Ishikawa (cell line): ENCODE measurements at regions not wholly inside any gene's neighbourhood (a gene's known extent, or its start where the extent isn't known, plus 50 kb on each side); places are given as distances from the start of the nearest gene placed in this dataset.

Experiments used
- CEBPB ChIP-seq: IDR thresholded peaks from 2 replicates; pipeline ENCODE4 v1.6.1; 2012
- CREB1 ChIP-seq: IDR thresholded peaks from 2 replicates; pipeline ENCODE4 v1.6.1; 2012; ENCODE audit warnings: low read depth
- EGR1 ChIP-seq: IDR thresholded peaks from 2 replicates; pipeline ENCODE4 v1.6.1; 2012
- EP300 ChIP-seq: IDR thresholded peaks from 2 replicates; pipeline ENCODE4 v1.6.1; 2012; ENCODE audit warnings: borderline replicate concordance
- FOXM1 ChIP-seq: IDR thresholded peaks from 2 replicates; pipeline ENCODE4 v1.6.1; 2012; ENCODE audit warnings: low read depth, borderline replicate concordance
- MAX ChIP-seq: IDR thresholded peaks from 2 replicates; pipeline ENCODE4 v1.6.1; 2012
- NFIC ChIP-seq: IDR thresholded peaks from 2 replicates; pipeline ENCODE4 v1.6.1; 2012
- RAD21 ChIP-seq: IDR thresholded peaks from 2 replicates; pipeline ENCODE4 v1.6.1; 2012; ENCODE audit warnings: low read depth
- TAF1 ChIP-seq: IDR thresholded peaks from 2 replicates; pipeline ENCODE4 v1.6.1; 2012; ENCODE audit warnings: low read depth, mild to moderate bottlenecking
- TCF12 ChIP-seq: IDR thresholded peaks from 2 replicates; pipeline ENCODE4 v1.6.1; 2012; ENCODE audit warnings: low read depth
- TEAD4 ChIP-seq: IDR thresholded peaks from 2 replicates; pipeline ENCODE4 v1.6.1; 2012
- USF1 ChIP-seq: IDR thresholded peaks from 2 replicates; pipeline ENCODE4 v1.6.1; 2012
- YY1 ChIP-seq: IDR thresholded peaks from 2 replicates; pipeline ENCODE4 v1.6.1; 2012; ENCODE audit warnings: low read depth
- ZBTB7A ChIP-seq: IDR thresholded peaks from 2 replicates; pipeline ENCODE4 v1.6.1; 2012; ENCODE audit warnings: low read depth
- TF ChIP-seq, protein P1 (sequence below): IDR thresholded peaks from 2 replicates; pipeline ENCODE4 v1.6.1; 2012; ENCODE audit warnings: low read depth, mild to moderate bottlenecking

GRCh38 chr2:129404000-129404685 lies 575.3 kb upstream of the RAB6C start:
- TF ChIP-seq EP300, result no peak
- TF ChIP-seq RAD21, result no peak
- no peak for TF ChIP-seq TCF12
- peak; percentile 52; the same call in 1 of the 2 replicates for TF ChIP-seq CEBPB

DNA sequence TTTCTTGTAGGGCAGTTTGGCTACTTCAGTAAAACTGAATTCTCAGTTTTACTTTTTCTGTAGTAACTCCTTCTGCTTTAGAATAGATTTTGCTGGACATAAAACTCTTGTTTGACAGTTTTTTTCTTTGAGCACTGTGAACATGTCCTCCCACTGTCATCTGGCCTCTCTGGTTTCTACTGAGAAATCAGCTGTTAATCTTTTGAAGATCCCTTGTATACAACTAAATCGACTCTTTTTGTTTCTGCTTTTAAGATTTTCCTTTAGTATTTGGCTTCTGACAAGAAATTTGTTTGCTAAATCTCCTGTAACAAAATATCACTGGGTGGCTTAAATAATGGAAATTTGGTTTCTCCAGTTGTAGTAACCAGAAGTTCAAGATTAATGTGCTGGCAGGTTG lies 570.9 kb upstream of the RAB6C start:
- TF ChIP-seq FOXM1, result no peak
- TF ChIP-seq CEBPB, result no peak
- no peak for TF ChIP-seq MAX
- no peak for TF ChIP-seq EGR1
- no peak for TF ChIP-seq EP300
- no peak for TF ChIP-seq YY1
- TF ChIP-seq, protein P1, sequence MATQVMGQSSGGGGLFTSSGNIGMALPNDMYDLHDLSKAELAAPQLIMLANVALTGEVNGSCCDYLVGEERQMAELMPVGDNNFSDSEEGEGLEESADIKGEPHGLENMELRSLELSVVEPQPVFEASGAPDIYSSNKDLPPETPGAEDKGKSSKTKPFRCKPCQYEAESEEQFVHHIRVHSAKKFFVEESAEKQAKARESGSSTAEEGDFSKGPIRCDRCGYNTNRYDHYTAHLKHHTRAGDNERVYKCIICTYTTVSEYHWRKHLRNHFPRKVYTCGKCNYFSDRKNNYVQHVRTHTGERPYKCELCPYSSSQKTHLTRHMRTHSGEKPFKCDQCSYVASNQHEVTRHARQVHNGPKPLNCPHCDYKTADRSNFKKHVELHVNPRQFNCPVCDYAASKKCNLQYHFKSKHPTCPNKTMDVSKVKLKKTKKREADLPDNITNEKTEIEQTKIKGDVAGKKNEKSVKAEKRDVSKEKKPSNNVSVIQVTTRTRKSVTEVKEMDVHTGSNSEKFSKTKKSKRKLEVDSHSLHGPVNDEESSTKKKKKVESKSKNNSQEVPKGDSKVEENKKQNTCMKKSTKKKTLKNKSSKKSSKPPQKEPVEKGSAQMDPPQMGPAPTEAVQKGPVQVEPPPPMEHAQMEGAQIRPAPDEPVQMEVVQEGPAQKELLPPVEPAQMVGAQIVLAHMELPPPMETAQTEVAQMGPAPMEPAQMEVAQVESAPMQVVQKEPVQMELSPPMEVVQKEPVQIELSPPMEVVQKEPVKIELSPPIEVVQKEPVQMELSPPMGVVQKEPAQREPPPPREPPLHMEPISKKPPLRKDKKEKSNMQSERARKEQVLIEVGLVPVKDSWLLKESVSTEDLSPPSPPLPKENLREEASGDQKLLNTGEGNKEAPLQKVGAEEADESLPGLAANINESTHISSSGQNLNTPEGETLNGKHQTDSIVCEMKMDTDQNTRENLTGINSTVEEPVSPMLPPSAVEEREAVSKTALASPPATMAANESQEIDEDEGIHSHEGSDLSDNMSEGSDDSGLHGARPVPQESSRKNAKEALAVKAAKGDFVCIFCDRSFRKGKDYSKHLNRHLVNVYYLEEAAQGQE, result no peak
- no peak for TF ChIP-seq USF1
- TF ChIP-seq TCF12, result no peak
- no peak for TF ChIP-seq NFIC
- TF ChIP-seq CREB1, result no peak
- TF ChIP-seq ZBTB7A, result no peak

- no peak for TF ChIP-seq TAF1
- TF ChIP-seq TEAD4, result no peak
- TF ChIP-seq TCF12, result no peak
- no peak for TF ChIP-seq EP300
- no peak for TF ChIP-seq CEBPB
- TF ChIP-seq ZBTB7A, result no peak
- TF ChIP-seq EGR1, result no peak
- TF ChIP-seq MAX, result no peak
- no peak for TF ChIP-seq USF1
- TF ChIP-seq NFIC, result no peak
- TF ChIP-seq CREB1, result no peak
- TF ChIP-seq, protein P1, result no peak
- no peak for TF ChIP-seq FOXM1
- no peak for TF ChIP-seq RAD21
- no peak for TF ChIP-seq YY1
Measured at GRCh38 chr2:129422028-129422427, 557.4 kb upstream of the RAB6C start.

DNA sequence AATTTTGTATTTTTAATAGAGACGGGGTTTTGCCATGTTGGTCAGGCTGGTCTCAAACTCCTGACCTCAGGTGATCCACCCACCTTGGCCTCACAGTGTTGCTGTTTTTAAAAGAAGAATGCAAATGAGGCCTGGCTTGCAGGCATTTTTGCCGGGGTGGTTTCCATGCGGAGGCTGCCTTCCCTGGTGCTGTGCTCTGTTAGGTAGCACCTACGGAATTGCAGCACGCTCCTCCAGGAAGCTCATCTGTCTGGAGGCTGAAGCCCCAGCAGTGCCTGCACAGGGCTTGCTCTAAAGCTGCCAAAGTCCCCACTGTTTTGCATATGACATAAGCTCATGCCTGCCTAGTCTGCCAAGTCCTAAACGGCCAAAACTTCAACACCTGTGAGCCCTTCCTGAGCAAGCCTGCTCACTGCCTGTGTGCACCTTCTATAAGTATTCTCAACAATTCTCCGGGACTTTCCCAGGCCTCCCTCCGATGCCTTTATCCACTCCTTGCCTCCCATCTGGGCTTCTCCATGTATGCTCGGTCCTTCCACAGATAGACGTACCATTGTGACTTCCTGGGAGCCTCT lies 551.3 kb upstream of the RAB6C start:
- TF ChIP-seq CEBPB, result no peak
- no peak for TF ChIP-seq TAF1
- TF ChIP-seq TEAD4, result no peak
- TF ChIP-seq RAD21, result no peak
- no peak for TF ChIP-seq MAX
- TF ChIP-seq ZBTB7A, result no peak
- TF ChIP-seq YY1, result no peak
- TF ChIP-seq, protein P1, result no peak
- TF ChIP-seq FOXM1, result no peak
- TF ChIP-seq USF1, result no peak
- TF ChIP-seq EGR1, result no peak
- no peak for TF ChIP-seq TCF12
- no peak for TF ChIP-seq EP300
